HepG2 (cell line): ENCODE measurements at regions not wholly inside any gene's neighbourhood (a gene's known extent, or its start where the extent isn't known, plus 50 kb on each side); places are given as distances from the start of the nearest gene placed in this dataset.

Source experiments
- ATAC-seq: fragments of 200-7000 bp; cut with Tn5 transposase; 3 replicates; pipeline ENCODE4 v1.9.1; 2020; ENCODE audit warnings: mild to moderate bottlenecking, moderate library complexity
- BruUV-seq: library from RNA; stranded (reverse); fragments of 400-500 nt; replicated peaks from 2 replicates; lab custom pipeline; 2021; lab: Mats Ljungman, UMichigan
- CTCF ChIA-PET: fragments of 300-600 bp; formaldehyde crosslinking; extraction: SDS; loops from one replicate; lab custom pipeline; 2021; ENCODE audit warnings: low total read pairs, inconsistent platforms, low intra/inter-chr PET ratio; lab: Yijun Ruan, JAX
- POLR2A ChIA-PET: fragments of 350-600 bp; sonication (Branson Sonifier 250); formaldehyde crosslinking; loops from one replicate; lab custom pipeline; 2020; ENCODE audit warnings: antibody characterized with exemption, inconsistent platforms; lab: Yijun Ruan, JAX
- DNase-seq: peaks from one replicate; pipeline ENCODE4 v3.0.0-alpha.2; 2015; ENCODE audit warnings: low spot score
- FAIRE-seq: peaks from 3 replicates; lab custom pipeline; 2011; peaks lifted over from hg19 to GRCh38; lab: Jason Lieb, UNC
- H2AFZ ChIP-seq: one replicate; pipeline ENCODE4 v1.6.1; 2011; ENCODE audit warnings: low read length, inconsistent platforms
- H3K27ac ChIP-seq: fragments of 300-600 bp; 3 replicates; pipeline ENCODE4 v1.8.0; 2011; ENCODE audit warnings: mixed run types, mild to moderate bottlenecking, mixed read lengths, low read length, inconsistent platforms; ENCODE audit not compliant: insufficient read depth; ENCODE audit errors: extremely low read length
- H3K27me3 ChIP-seq, 2 experiments: fragments of 200-600 bp in 1 of 2; 2 replicates in 1 of 2; 3 replicates in 1 of 2; pipeline versions ENCODE4 v1.6.0 to v1.8.0; 2011; ENCODE audit warnings: low read length in 2 of 2, mild to moderate bottlenecking in 2 of 2, moderate library complexity in 2 of 2, inconsistent platforms in 1 of 2; ENCODE audit not compliant: insufficient read depth in 2 of 2, control insufficient read depth in 1 of 2
- H3K36me3 ChIP-seq, 2 experiments: fragments of 200-600 bp in 1 of 2; replicated peaks in 1 of 2; 2 replicates in 1 of 2; 3 replicates in 1 of 2; pipeline versions ENCODE4 v1.5.1 to v1.8.0; 2011; ENCODE audit warnings: low read length in 2 of 2, inconsistent platforms in 1 of 2; ENCODE audit not compliant: insufficient read depth in 2 of 2, control insufficient read depth in 1 of 2
- H3K4me1 ChIP-seq: 2 replicates; pipeline ENCODE4 v1.5.1; 2012; ENCODE audit warnings: low read length, inconsistent platforms; ENCODE audit not compliant: insufficient read depth
- H3K4me2 ChIP-seq: 2 replicates; pipeline ENCODE4 v1.6.0; 2011; ENCODE audit warnings: low read depth, low read length, inconsistent platforms
- H3K4me3 ChIP-seq, 3 experiments: fragments of 200-600 bp in 1 of 3; sonication (generic), shearing (Covaris generic) in 1 of 3; replicated peaks in 1 of 3; 2 replicates each; pipeline ENCODE4 v1.5.1; 2011 to 2016; ENCODE audit warnings: low read length in 3 of 3, inconsistent platforms in 2 of 3, low read depth in 2 of 3, mild to moderate bottlenecking in 2 of 3, control low read depth in 1 of 3, mixed read lengths in 1 of 3; ENCODE audit not compliant: insufficient read depth in 1 of 3
- H3K79me2 ChIP-seq: one replicate; pipeline ENCODE4 v1.6.1; 2011; ENCODE audit warnings: low read length, inconsistent platforms; ENCODE audit not compliant: insufficient read depth
- H3K9ac ChIP-seq: 2 replicates; pipeline ENCODE4 v1.6.0; 2011; ENCODE audit warnings: mild to moderate bottlenecking, low read depth, low read length, inconsistent platforms; ENCODE audit not compliant: insufficient read depth
- H3K9me3 ChIP-seq: 2 replicates; pipeline ENCODE4 v1.5.1; 2012; ENCODE audit warnings: mild to moderate bottlenecking, low read length
- H4K20me1 ChIP-seq: 2 replicates; pipeline ENCODE4 v1.6.0; 2011; ENCODE audit warnings: inconsistent platforms, mild to moderate bottlenecking, low read length, moderate library complexity; ENCODE audit not compliant: insufficient read depth
- FOSL2 ChIP-seq: sonication (generic); formaldehyde crosslinking; IDR thresholded peaks from 2 replicates; pipeline ENCODE4 v1.4.0; 2020; ENCODE audit warnings: missing genetic modification reagents
- HOXA9 ChIP-seq: sonication (generic); formaldehyde crosslinking; IDR thresholded peaks from 2 replicates; pipeline ENCODE4 v1.8.1; 2022; ENCODE audit warnings: missing genetic modification reagents, mild to moderate bottlenecking, moderate library complexity, borderline replicate concordance
- MYPOP ChIP-seq: sonication (generic); formaldehyde crosslinking; IDR thresholded peaks from 2 replicates; pipeline ENCODE4 v1.8.1; 2023; ENCODE audit warnings: mild to moderate bottlenecking, moderate library complexity, missing genetic modification reagents
- NR2C2 ChIP-seq: sonication (generic); formaldehyde crosslinking; IDR thresholded peaks from 2 replicates; pipeline ENCODE4 v1.4.0; 2020; ENCODE audit warnings: missing genetic modification reagents, mild to moderate bottlenecking, moderate library complexity, borderline replicate concordance
- PAXIP1 ChIP-seq: sonication (generic); formaldehyde crosslinking; conservative IDR thresholded peaks from 2 replicates; pipeline ENCODE4 v1.4.0; 2020; ENCODE audit warnings: mild to moderate bottlenecking, missing genetic modification reagents, moderate library complexity
- SMAD1 ChIP-seq: sonication (generic); formaldehyde crosslinking; IDR thresholded peaks from 2 replicates; pipeline ENCODE4 v1.4.0; 2020; ENCODE audit warnings: missing genetic modification reagents, low read depth, mild to moderate bottlenecking, borderline replicate concordance
- SRSF9 ChIP-seq: fragments of 200-400 bp; formaldehyde crosslinking; IDR thresholded peaks from 2 replicates; pipeline ENCODE4 v1.6.1; 2018; ENCODE audit warnings: borderline replicate concordance, mild to moderate bottlenecking, low read depth, low read length; ENCODE audit not compliant: insufficient read depth, poor library complexity, severe bottlenecking
- ZNF234 ChIP-seq: sonication (generic); formaldehyde crosslinking; conservative IDR thresholded peaks from 2 replicates; pipeline ENCODE4 v1.5.1; 2020; ENCODE audit warnings: mild to moderate bottlenecking, missing genetic modification reagents
- ZNF274 ChIP-seq: sonication (generic); formaldehyde crosslinking; IDR thresholded peaks from 2 replicates; pipeline ENCODE4 v1.5.1; 2020; ENCODE audit warnings: mild to moderate bottlenecking, missing genetic modification reagents
- WGBS: methylation state at CpG from one replicate; pipeline ENCODE4 v1.1.6; 2017; ENCODE audit warnings: low lambda C conversion rate; 5-methylcytosine and 5-hydroxymethylcytosine counted together
- in situ Hi-C: cut with HindIII; loops from 2 replicates; pipeline ENCODE4 v1.10.0; 2017; ENCODE audit warnings: low pct_unique_long_range_greater_than_20kb; ENCODE audit not compliant: extremely low pct_ligation_motif_present
- intact Hi-C: fragments of 100-400 bp; cut with micrococcal nuclease; formaldehyde crosslinking; loops from one replicate; pipeline ENCODE4 v1.10.0; 2022; ENCODE audit not compliant: unreplicated experiment
- TF ChIP-seq, protein P1 (sequence below): IDR thresholded peaks from 2 replicates; pipeline ENCODE4 v1.4.0; 2020; ENCODE audit warnings: mild to moderate bottlenecking, missing genetic modification reagents
- TF ChIP-seq, protein P2 (sequence below): sonication (generic); formaldehyde crosslinking; IDR thresholded peaks from 2 replicates; pipeline ENCODE4 v1.8.1; 2023; ENCODE audit warnings: missing genetic modification reagents, inconsistent platforms, borderline replicate concordance
- TF ChIP-seq, protein P3 (sequence below): fragments of 450-650 bp; IDR thresholded peaks from 2 replicates; pipeline ENCODE4 v1.6.1; 2017

- TF ChIP-seq, protein P1, sequence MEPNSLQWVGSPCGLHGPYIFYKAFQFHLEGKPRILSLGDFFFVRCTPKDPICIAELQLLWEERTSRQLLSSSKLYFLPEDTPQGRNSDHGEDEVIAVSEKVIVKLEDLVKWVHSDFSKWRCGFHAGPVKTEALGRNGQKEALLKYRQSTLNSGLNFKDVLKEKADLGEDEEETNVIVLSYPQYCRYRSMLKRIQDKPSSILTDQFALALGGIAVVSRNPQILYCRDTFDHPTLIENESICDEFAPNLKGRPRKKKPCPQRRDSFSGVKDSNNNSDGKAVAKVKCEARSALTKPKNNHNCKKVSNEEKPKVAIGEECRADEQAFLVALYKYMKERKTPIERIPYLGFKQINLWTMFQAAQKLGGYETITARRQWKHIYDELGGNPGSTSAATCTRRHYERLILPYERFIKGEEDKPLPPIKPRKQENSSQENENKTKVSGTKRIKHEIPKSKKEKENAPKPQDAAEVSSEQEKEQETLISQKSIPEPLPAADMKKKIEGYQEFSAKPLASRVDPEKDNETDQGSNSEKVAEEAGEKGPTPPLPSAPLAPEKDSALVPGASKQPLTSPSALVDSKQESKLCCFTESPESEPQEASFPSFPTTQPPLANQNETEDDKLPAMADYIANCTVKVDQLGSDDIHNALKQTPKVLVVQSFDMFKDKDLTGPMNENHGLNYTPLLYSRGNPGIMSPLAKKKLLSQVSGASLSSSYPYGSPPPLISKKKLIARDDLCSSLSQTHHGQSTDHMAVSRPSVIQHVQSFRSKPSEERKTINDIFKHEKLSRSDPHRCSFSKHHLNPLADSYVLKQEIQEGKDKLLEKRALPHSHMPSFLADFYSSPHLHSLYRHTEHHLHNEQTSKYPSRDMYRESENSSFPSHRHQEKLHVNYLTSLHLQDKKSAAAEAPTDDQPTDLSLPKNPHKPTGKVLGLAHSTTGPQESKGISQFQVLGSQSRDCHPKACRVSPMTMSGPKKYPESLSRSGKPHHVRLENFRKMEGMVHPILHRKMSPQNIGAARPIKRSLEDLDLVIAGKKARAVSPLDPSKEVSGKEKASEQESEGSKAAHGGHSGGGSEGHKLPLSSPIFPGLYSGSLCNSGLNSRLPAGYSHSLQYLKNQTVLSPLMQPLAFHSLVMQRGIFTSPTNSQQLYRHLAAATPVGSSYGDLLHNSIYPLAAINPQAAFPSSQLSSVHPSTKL: no peak
- TF ChIP-seq, protein P2, sequence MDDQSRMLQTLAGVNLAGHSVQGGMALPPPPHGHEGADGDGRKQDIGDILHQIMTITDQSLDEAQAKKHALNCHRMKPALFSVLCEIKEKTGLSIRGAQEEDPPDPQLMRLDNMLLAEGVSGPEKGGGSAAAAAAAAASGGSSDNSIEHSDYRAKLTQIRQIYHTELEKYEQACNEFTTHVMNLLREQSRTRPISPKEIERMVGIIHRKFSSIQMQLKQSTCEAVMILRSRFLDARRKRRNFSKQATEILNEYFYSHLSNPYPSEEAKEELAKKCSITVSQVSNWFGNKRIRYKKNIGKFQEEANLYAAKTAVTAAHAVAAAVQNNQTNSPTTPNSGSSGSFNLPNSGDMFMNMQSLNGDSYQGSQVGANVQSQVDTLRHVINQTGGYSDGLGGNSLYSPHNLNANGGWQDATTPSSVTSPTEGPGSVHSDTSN (CRISPR knock-in tag): no peak
- TF ChIP-seq ZNF274 (CRISPR knock-in tag): no peak
- TF ChIP-seq, protein P3, sequence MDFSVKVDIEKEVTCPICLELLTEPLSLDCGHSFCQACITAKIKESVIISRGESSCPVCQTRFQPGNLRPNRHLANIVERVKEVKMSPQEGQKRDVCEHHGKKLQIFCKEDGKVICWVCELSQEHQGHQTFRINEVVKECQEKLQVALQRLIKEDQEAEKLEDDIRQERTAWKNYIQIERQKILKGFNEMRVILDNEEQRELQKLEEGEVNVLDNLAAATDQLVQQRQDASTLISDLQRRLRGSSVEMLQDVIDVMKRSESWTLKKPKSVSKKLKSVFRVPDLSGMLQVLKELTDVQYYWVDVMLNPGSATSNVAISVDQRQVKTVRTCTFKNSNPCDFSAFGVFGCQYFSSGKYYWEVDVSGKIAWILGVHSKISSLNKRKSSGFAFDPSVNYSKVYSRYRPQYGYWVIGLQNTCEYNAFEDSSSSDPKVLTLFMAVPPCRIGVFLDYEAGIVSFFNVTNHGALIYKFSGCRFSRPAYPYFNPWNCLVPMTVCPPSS: no peak
- no peak for TF ChIP-seq ZNF234 (CRISPR knock-in tag)
Measured at GRCh38 chr6:112984899-112985298, 637.8 kb downstream of the RFPL4B start (continued).

DNA sequence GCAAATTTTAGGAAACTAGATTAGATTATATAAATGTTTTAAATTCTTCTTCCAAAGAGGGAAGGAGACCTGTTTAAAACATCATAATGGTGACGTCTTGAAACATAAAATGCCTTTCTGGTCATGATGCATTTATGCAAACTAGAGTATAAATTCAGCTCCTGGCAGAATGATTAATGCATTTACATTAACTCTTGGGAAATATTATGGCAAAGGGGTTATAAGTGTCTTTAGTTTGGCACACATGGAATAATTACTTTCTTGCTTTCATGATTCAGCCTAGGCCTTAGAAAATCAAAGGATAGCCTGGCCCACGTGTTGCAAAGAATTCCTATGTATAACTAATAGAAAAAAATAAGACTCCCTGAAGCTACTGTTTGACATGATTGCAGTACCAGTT is 639.2 kb downstream of the RFPL4B start:
- Histone ChIP-seq H3K4me1 (no peaks in the 10 kb centered on the region), H3K36me3 (no peaks in the 10 kb centered on the region), H3K4me2 (no peak overlapping the region), H2AFZ (no peak overlapping the region), H3K9ac (no peak overlapping the region), H3K27me3 (no peaks in the 10 kb centered on the region), H3K27ac (no peak overlapping the region), H4K20me1 (no peaks in the 10 kb centered on the region), H3K4me3 (no peak overlapping the region), H3K79me2 (no peaks in the 10 kb centered on the region), H3K9me3 (no peaks in the 10 kb centered on the region)
- CTCF ChIA-PET: no interaction called here
- in situ Hi-C loops (no loop called here), intact Hi-C loops (no loop called here)
- BruUV-seq: no TSS peak
- no peak for ATAC-seq
- no peak for DNase-seq
- WGBS: 3% methylated on average over 2 of the region's 2 CpGs
- no peak for FAIRE-seq
- POLR2A ChIA-PET: no interaction called here
- TF ChIP-seq MYPOP (no peak), PAXIP1 (no peak), HOXA9 (CRISPR knock-in tag) (no peak), NR2C2 (CRISPR knock-in tag) (no peak), FOSL2 (CRISPR knock-in tag) (no peak), SRSF9 (no peak), SMAD1 (CRISPR knock-in tag) (no peak)
